H4 (cell line): ENCODE measurements at regions not wholly inside any gene's neighbourhood (a gene's known extent, or its start where the extent isn't known, plus 50 kb on each side); places are given as distances from the start of the nearest gene placed in this dataset.

Experiments
- DNase-seq: peaks from one replicate; pipeline ENCODE4 v3.0.0-alpha.2; 2015; ENCODE audit warnings: low spot score

GRCh38 chr2:19846567-19846966 lies 55.2 kb downstream of the TTC32 start:
- DNase-seq: no peak

- no peak for DNase-seq
These were observed 55.8 kb downstream of the TTC32 start for GRCh38 chr2:19846030-19846429.

GRCh38 chr2:19845323-19845920 lies 56.4 kb downstream of the TTC32 start:
- no peak for DNase-seq

- no peak for DNase-seq
These were observed 57.0 kb downstream of the TTC32 start for GRCh38 chr2:19844750-19845149.

- no peak for DNase-seq
These were observed 57.7 kb downstream of the TTC32 start for GRCh38 chr2:19843992-19844515.

GRCh38 chr2:19841918-19842693 lies 59.7 kb downstream of the TTC32 start:
- no peak for DNase-seq

GRCh38 chr2:19839438-19839837 lies 62.3 kb downstream of the TTC32 start:
- no peak for DNase-seq

- DNase-seq: no peak
These were observed 63.2 kb downstream of the TTC32 start for GRCh38 chr2:19838616-19839015.

- no peak for DNase-seq
These were observed 64.5 kb downstream of the TTC32 start for GRCh38 chr2:19837235-19837766.

- DNase-seq: no peak
These were observed 66.0 kb downstream of the TTC32 start for GRCh38 chr2:19835781-19836281.

GRCh38 chr2:19833978-19834377 lies 67.8 kb downstream of the TTC32 start:
- no peak for DNase-seq

- no peak for DNase-seq
These were observed 72.1 kb downstream of the TTC32 start for GRCh38 chr2:19829672-19830071.

- DNase-seq: no peak
These were observed 74.9 kb downstream of the TTC32 start for GRCh38 chr2:19826874-19827273.

GRCh38 chr2:19823507-19823906 lies 78.3 kb downstream of the TTC32 start:
- no peak for DNase-seq

GRCh38 chr2:19819097-19820065 lies 82.4 kb downstream of the TTC32 start:
- DNase-seq: no peak

- no peak for DNase-seq
These were observed 83.2 kb downstream of the TTC32 start for GRCh38 chr2:19818543-19818942.

GRCh38 chr2:19818039-19818438 lies 83.7 kb downstream of the TTC32 start:
- no peak for DNase-seq

GRCh38 chr2:19815746-19816145 lies 86.0 kb downstream of the TTC32 start:
- DNase-seq: no peak

GRCh38 chr2:19812166-19812565 lies 89.6 kb downstream of the TTC32 start:
- no peak for DNase-seq

- DNase-seq: no peak
These were observed 90.6 kb downstream of the TTC32 start for GRCh38 chr2:19811186-19811585.

- DNase-seq: no peak
These were observed 91.1 kb downstream of the TTC32 start for GRCh38 chr2:19810637-19811036.

- DNase-seq: no peak
These were observed 91.6 kb downstream of the TTC32 start for GRCh38 chr2:19810148-19810547.
